ENCODE measurements at regions not wholly inside any gene's neighbourhood (a gene's known extent, or its start where the extent isn't known, plus 50 kb on each side); places are given as distances from the start of the nearest gene placed in this dataset.

- WGBS, 5 donors = 67 to 95% (median 77%) methylated on average over 1 of the region's 1 CpG; no CpG with 5 or more reads in 1 of the 5 donors
- Histone ChIP-seq H3K9me3 (no peaks in the 10 kb centered on the region), H3K27ac (no peak overlapping the region), H3K27me3 (no peaks in the 10 kb centered on the region), H3K4me3 (no peak overlapping the region), H3K36me3 (no peaks in the 10 kb centered on the region), H3K4me1 (no peaks in the 10 kb centered on the region)
- TF ChIP-seq POLR2AphosphoS5 (IDR thresholded peaks at IDR 0.05) (no peak), EP300 (IDR thresholded peaks at IDR 0.05) (no peak), CTCF (IDR thresholded peaks at IDR 0.05) (no peak), POLR2A (IDR thresholded peaks at IDR 0.05) (no peak)
- no peak for DNase-seq
- intact Hi-C loops (cut with DNase I; ENCODE audit: low total_unique reads) = no loop called here
Measured at GRCh38 chr9:103407260-103407659, 412.1 kb downstream of the CYLC2 start.

GRCh38 chr9:103410059-103410458, 414.9 kb downstream of the CYLC2 start:
- H3K36me3 ChIP-seq = no peaks in the 10 kb centered on the region
- no peak overlapping the region for H3K4me3 ChIP-seq
- no peak for DNase-seq
- TF ChIP-seq CTCF (IDR thresholded peaks at IDR 0.05) = no peak
- no peak for TF ChIP-seq EP300 (IDR thresholded peaks at IDR 0.05)
- no peak for TF ChIP-seq POLR2AphosphoS5 (IDR thresholded peaks at IDR 0.05)
- no peak for TF ChIP-seq POLR2A (IDR thresholded peaks at IDR 0.05)
- H3K27me3 ChIP-seq = no peaks in the 10 kb centered on the region
- no peak overlapping the region for H3K27ac ChIP-seq
- WGBS, 5 donors = 77 to 84% (median 80%) methylated on average over 4 of the region's 4 CpGs
- H3K9me3 ChIP-seq = no peaks in the 10 kb centered on the region
- H3K4me1 ChIP-seq = no peaks in the 10 kb centered on the region
- intact Hi-C loops (cut with DNase I; ENCODE audit: low total_unique reads) = no loop called here

- WGBS, 5 donors = 85 to 92% (median 87%) methylated on average over 4 of the region's 4 CpGs
- TF ChIP-seq EP300 (IDR thresholded peaks at IDR 0.05) = no peak
- no peak for TF ChIP-seq POLR2A (IDR thresholded peaks at IDR 0.05)
- TF ChIP-seq CTCF (IDR thresholded peaks at IDR 0.05) = no peak
- TF ChIP-seq POLR2AphosphoS5 (IDR thresholded peaks at IDR 0.05) = no peak
- no peaks in the 10 kb centered on the region for H3K9me3 ChIP-seq
- H3K27ac ChIP-seq = no peak overlapping the region
- no peaks in the 10 kb centered on the region for H3K36me3 ChIP-seq
- intact Hi-C loops (cut with DNase I; ENCODE audit: low total_unique reads) = no loop called here
- no peaks in the 10 kb centered on the region for H3K27me3 ChIP-seq
- peak in 1 of 2 donors; percentile 1 for DNase-seq
- H3K4me3 ChIP-seq = no peak overlapping the region
- H3K4me1 ChIP-seq = no peaks in the 10 kb centered on the region
Measured at GRCh38 chr9:103427696-103428095, 432.6 kb downstream of the CYLC2 start.

- no peak for TF ChIP-seq POLR2A (IDR thresholded peaks at IDR 0.05)
- no peaks in the 10 kb centered on the region for H3K36me3 ChIP-seq
- no peak overlapping the region for H3K4me3 ChIP-seq
- intact Hi-C loops (cut with DNase I; ENCODE audit: low total_unique reads) = no loop called here
- WGBS, 5 donors = 27 to 63% (median 47%) methylated on average over 1 of the region's 1 CpG
- no peaks in the 10 kb centered on the region for H3K27me3 ChIP-seq
- H3K4me1 ChIP-seq = no peaks in the 10 kb centered on the region
- no peak for DNase-seq
- H3K27ac ChIP-seq = no peak overlapping the region
- H3K9me3 ChIP-seq = peaks cover 0 to 3% (median 0%) of the 10 kb centered on the region in 4 donors
Measured at GRCh38 chr9:103430469-103430868, 435.3 kb downstream of the CYLC2 start.

- no peaks in the 10 kb centered on the region for H3K4me1 ChIP-seq
- H3K36me3 ChIP-seq = no peaks in the 10 kb centered on the region
- no peaks in the 10 kb centered on the region for H3K27me3 ChIP-seq
- intact Hi-C loops (cut with DNase I; ENCODE audit: low total_unique reads) = no loop called here
- no peak for TF ChIP-seq POLR2AphosphoS5 (IDR thresholded peaks at IDR 0.05)
- no peak for TF ChIP-seq CTCF (IDR thresholded peaks at IDR 0.05)
- no peak for TF ChIP-seq EP300 (IDR thresholded peaks at IDR 0.05)
- TF ChIP-seq POLR2A (IDR thresholded peaks at IDR 0.05) = no peak
- no peak overlapping the region for H3K4me3 ChIP-seq
- DNase-seq = no peak
- H3K9me3 ChIP-seq = peaks cover 0 to 3% (median 0%) of the 10 kb centered on the region in 4 donors
- no peak overlapping the region for H3K27ac ChIP-seq
Measured at GRCh38 chr9:103431809-103432208, 436.7 kb downstream of the CYLC2 start.

All from stomach (tissue), 8 donors.